AG20443 (cell line): ENCODE measurements at regions not wholly inside any gene's neighbourhood (a gene's known extent, or its start where the extent isn't known, plus 50 kb on each side); places are given as distances from the start of the nearest gene placed in this dataset.

Experiments
- DNase-seq: peaks from one replicate; pipeline ENCODE4 v3.0.0; 2012; ENCODE audit warnings: low spot score, mixed read lengths

GRCh38 chr3:107992976-107993684 is 97.7 kb downstream of the CD47 start:
- DNase-seq, result peak; percentile 71

GRCh38 chr3:107990926-107991325 is 99.9 kb downstream of the CD47 start:
- DNase-seq, result no peak

GRCh38 chr3:107990433-107990832 is 100.4 kb downstream of the CD47 start:
- DNase-seq, result no peak

- no peak for DNase-seq
Measured at GRCh38 chr3:107989661-107990060, 101.2 kb downstream of the CD47 start.

- DNase-seq, result peak; percentile 75
Measured at GRCh38 chr3:107988460-107989175, 102.2 kb downstream of the CD47 start.

- DNase-seq, result peak; percentile 84
Measured at GRCh38 chr3:107987036-107987939, 103.5 kb downstream of the CD47 start.

- DNase-seq, result no peak
Measured at GRCh38 chr3:107986505-107986904, 104.3 kb downstream of the CD47 start.

GRCh38 chr3:107985496-107985895 is 105.3 kb downstream of the CD47 start:
- no peak for DNase-seq

GRCh38 chr3:107983247-107983646 is 107.6 kb downstream of the CD47 start:
- no peak for DNase-seq

GRCh38 chr3:107982165-107982564 is 108.7 kb downstream of the CD47 start:
- DNase-seq, result no peak

GRCh38 chr3:107981471-107982111 is 109.2 kb downstream of the CD47 start:
- no peak for DNase-seq

GRCh38 chr3:107979538-107979937 is 111.3 kb downstream of the CD47 start:
- DNase-seq, result no peak

- DNase-seq, result no peak
Measured at GRCh38 chr3:107978131-107979055, 112.4 kb downstream of the CD47 start.

GRCh38 chr3:107977221-107978130 is 113.4 kb downstream of the CD47 start:
- no peak for DNase-seq

GRCh38 chr3:107976202-107976800 is 114.5 kb downstream of the CD47 start:
- DNase-seq, result no peak

GRCh38 chr3:107975529-107976201 is 115.2 kb downstream of the CD47 start:
- DNase-seq, result no peak

GRCh38 chr3:107973961-107974360 is 116.9 kb downstream of the CD47 start:
- DNase-seq, result no peak

GRCh38 chr3:107973152-107973551 is 117.7 kb downstream of the CD47 start:
- no peak for DNase-seq
